Lung (tissue), 11 donors: ENCODE measurements at regions not wholly inside any gene's neighbourhood (a gene's known extent, or its start where the extent isn't known, plus 50 kb on each side); places are given as distances from the start of the nearest gene placed in this dataset.
"Not testable (repeated sequence)": the region's sequence is repeated elsewhere in the genome, so short reads cannot be mapped to it uniquely, and the experiment has no call there.

ENCODE experiments used
- ATAC-seq: fragments of 200-7000 bp; cut with Tn5 transposase; one replicate; pipeline ENCODE4 v1.9.1; 2020; ENCODE audit warnings: moderate number of reproducible peaks; ENCODE audit not compliant: insufficient read depth, low FRiP score
- DNase-seq, 3 donors: peaks; one replicate each; pipeline ENCODE4 v3.0.0-alpha.2; 2013 to 2017
- H3K27ac ChIP-seq, 2 donors: one replicate each; pipeline ENCODE4 v1.5.1; 2013; ENCODE audit warnings: mild to moderate bottlenecking in 2 of 2, moderate library complexity in 2 of 2, control low read depth in 1 of 2, inconsistent platforms in 1 of 2, low read depth in 1 of 2, low read length in 1 of 2
- H3K27me3 ChIP-seq, 3 donors: one replicate each; pipeline ENCODE4 v1.5.1; 2013; ENCODE audit warnings: low read length in 2 of 3; ENCODE audit not compliant: control insufficient read depth in 3 of 3, insufficient read depth in 3 of 3
- H3K36me3 ChIP-seq, 4 donors: one replicate each; pipeline ENCODE4 v1.5.1; 2013; ENCODE audit warnings: low read length in 4 of 4, mild to moderate bottlenecking in 1 of 4, moderate library complexity in 1 of 4; ENCODE audit not compliant: control insufficient read depth in 4 of 4, insufficient read depth in 4 of 4
- H3K4me1 ChIP-seq, 5 donors: one replicate each; pipeline ENCODE4 v1.5.1; 2013; ENCODE audit warnings: low read length in 5 of 5, mild to moderate bottlenecking in 2 of 5, moderate library complexity in 1 of 5; ENCODE audit not compliant: control insufficient read depth in 5 of 5, insufficient read depth in 5 of 5
- H3K4me3 ChIP-seq: one replicate; pipeline ENCODE4 v1.5.1; 2013; ENCODE audit warnings: mild to moderate bottlenecking, control low read depth, moderate library complexity
- H3K9ac ChIP-seq, 2 donors: one replicate each; pipeline ENCODE4 v1.5.1; 2013; ENCODE audit warnings: low read length in 2 of 2, control low read depth in 1 of 2; ENCODE audit not compliant: insufficient read depth in 1 of 2
- H3K9me3 ChIP-seq, 4 donors: one replicate each; pipeline ENCODE4 v1.5.1; 2013; ENCODE audit warnings: low read length in 3 of 4, mild to moderate bottlenecking in 1 of 4, moderate library complexity in 1 of 4; ENCODE audit not compliant: control insufficient read depth in 4 of 4, insufficient read depth in 3 of 4
- CTCF ChIP-seq: IDR thresholded peaks from 2 replicates; pipeline ENCODE4 v1.5.1; 2012; ENCODE audit warnings: mild to moderate bottlenecking; ENCODE audit errors: control extremely low read depth, extremely low read depth
- WGBS, 2 donors: extraction: QIAGEN DNeasy Blood & Tissue Kit; methylation state at CpG; one replicate each; pipeline ENCODE4 v1.1.7; 2013; 5-methylcytosine and 5-hydroxymethylcytosine counted together
- donor health status: control.
- donor health status: control.
- donor health status: Bipolar disorder and iron deficiency.
- donor health status: healthy.
- donor health status: DM: yes; HTN: yes; CAD: no.

GRCh38 chrX:122279746-122280145 is 904.3 kb upstream of the GRIA3 start:
- no peaks in the 10 kb centered on the region for H3K36me3 ChIP-seq
- 82 to 86% methylated on average over 1 of the region's 1 CpG for WGBS, 2 donors
- H3K9me3 ChIP-seq, result peaks cover 0 to 2% (median 0%) of the 10 kb centered on the region in 4 donors
- H3K27ac ChIP-seq, result no peak overlapping the region
- no peak overlapping the region for H3K9ac ChIP-seq
- DNase-seq (no peak), ATAC-seq (no peak)
- H3K4me1 ChIP-seq, result no peaks in the 10 kb centered on the region
- H3K4me3 ChIP-seq, result no peak overlapping the region
- H3K27me3 ChIP-seq, result no peaks in the 10 kb centered on the region
- TF ChIP-seq CTCF, result no peak

GRCh38 chrX:122299822-122300221 is 884.3 kb upstream of the GRIA3 start:
- H3K9ac ChIP-seq, DNase-seq, H3K36me3 ChIP-seq, H3K27me3 ChIP-seq, ATAC-seq, H3K9me3 ChIP-seq, H3K4me1 ChIP-seq, H3K27ac ChIP-seq, H3K4me3 ChIP-seq: not testable (repeated sequence)
- WGBS, 2 donors, result 79 to 86% methylated on average over 4 to 5 of the region's 5 CpGs

GRCh38 chrX:122301491-122301890 is 882.6 kb upstream of the GRIA3 start:
- Histone ChIP-seq H3K4me1 (no peaks in the 10 kb centered on the region), H3K36me3 (no peaks in the 10 kb centered on the region), H3K4me3 (no peak overlapping the region), H3K27me3 (no peaks in the 10 kb centered on the region), H3K9ac (no peak overlapping the region), H3K27ac (no peak overlapping the region), H3K9me3 (no peaks in the 10 kb centered on the region)
- TF ChIP-seq CTCF, result no peak
- ATAC-seq, result no peak
- no peak for DNase-seq

GRCh38 chrX:122303761-122304160 is 880.3 kb upstream of the GRIA3 start:
- no peaks in the 10 kb centered on the region for H3K27me3 ChIP-seq
- DNase-seq, result no peak
- no peak overlapping the region for H3K9ac ChIP-seq
- TF ChIP-seq CTCF, result no peak
- no peaks in the 10 kb centered on the region for H3K9me3 ChIP-seq
- no peak for ATAC-seq
- no peak overlapping the region for H3K4me3 ChIP-seq
- no peak overlapping the region for H3K27ac ChIP-seq
- no peaks in the 10 kb centered on the region for H3K36me3 ChIP-seq
- H3K4me1 ChIP-seq, result no peaks in the 10 kb centered on the region
